ENCODE measurements at regions not wholly inside any gene's neighbourhood (a gene's known extent, or its start where the extent isn't known, plus 50 kb on each side); places are given as distances from the start of the nearest gene placed in this dataset.
"Not testable (repeated sequence)": the region's sequence is repeated elsewhere in the genome, so short reads cannot be mapped to it uniquely, and the experiment has no call there.

GRCh38 chr5:105036814-105037213 is 1474.2 kb upstream of the NUDT12 start:
- DNase-seq, result not testable (repeated sequence)

- no peak for DNase-seq
Observed at GRCh38 chr5:105034401-105034763, 1471.8 kb upstream of the NUDT12 start.

DNA sequence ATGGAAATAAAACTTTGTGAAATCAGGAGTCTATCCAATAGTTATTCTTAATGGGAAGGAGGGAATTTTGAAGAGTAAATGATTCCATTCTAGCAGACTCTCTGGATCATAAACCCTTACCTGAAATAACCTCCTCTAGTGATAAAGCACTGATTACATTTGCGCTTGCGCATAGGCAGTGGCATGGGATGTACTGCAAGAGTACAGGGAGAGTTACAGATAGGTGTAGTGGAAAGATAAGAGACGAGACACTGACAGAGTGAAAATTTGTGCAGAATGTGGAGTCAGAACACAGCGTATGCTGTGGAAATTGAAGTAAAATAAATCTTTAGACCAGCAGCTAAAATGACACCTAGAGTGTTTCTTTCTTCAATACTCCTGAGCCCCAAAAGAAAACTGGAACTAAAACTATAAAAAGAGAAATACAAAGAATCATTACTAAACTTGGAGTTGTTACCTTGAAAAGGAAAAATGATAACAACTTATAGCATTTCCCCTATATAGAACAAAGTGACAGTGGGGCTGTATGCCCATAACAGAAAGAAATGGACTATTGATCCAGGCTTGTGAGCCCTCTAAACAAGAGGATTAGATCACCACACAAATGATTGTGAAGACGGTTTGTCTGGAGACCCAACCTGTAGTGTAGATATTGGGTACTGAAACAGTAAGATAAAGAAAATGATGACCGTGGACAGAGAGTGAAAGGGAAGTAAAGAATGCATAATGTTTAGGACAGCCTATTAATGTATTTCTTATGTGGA is 1471.2 kb upstream of the NUDT12 start:
- no peak for DNase-seq

DNA sequence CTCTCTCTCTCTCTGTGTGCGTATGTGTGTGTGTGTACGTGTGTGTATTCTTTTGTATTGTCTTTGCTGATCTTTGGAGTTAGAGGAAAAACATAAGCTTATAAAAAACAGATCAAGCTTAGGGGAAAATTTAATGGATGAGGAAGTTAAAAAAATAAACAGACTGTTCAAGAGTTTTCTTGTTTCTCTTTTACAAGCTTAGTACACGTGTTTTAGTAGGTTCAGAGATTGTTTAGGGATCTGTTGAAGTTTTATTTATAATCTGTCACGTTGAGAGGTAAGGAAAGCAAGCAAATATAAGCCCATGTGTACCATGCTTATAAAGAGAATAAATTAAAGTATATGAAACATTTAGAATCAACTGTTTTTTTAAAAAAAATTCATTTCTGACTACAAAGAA is 1470.3 kb upstream of the NUDT12 start:
- DNase-seq, result no peak

DNA sequence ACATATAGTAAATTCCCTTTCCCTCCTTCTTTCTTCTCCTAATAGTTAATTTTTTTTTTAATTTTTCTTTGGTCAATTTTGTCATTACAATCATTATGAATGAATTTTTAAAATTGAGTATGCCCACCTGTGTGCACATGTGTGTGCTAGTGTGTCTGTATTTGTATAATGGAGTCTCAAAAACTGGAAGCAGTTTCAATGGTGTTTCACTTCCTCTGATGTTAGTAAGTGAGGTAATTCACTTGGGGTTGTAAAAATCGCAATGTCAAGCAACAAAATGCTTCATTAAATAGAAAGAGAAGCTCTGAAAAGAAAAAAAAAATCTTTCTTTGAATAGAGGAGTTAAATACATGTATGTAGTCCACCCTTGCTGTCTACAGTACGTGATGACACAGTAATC is 1467.6 kb upstream of the NUDT12 start:
- DNase-seq, result no peak

GRCh38 chr5:105015098-105015497 is 1452.5 kb upstream of the NUDT12 start:
- no peak for DNase-seq

GRCh38 chr5:104998572-104998971 is 1436.0 kb upstream of the NUDT12 start:
- DNase-seq, result no peak

GRCh38 chr5:104998169-104998568 is 1435.6 kb upstream of the NUDT12 start:
- no peak for DNase-seq

- no peak for DNase-seq
Observed at GRCh38 chr5:104987074-104987473, 1424.5 kb upstream of the NUDT12 start.

- no peak for DNase-seq
Observed at GRCh38 chr5:104977529-104977928, 1414.9 kb upstream of the NUDT12 start.

GRCh38 chr5:104967806-104968410 is 1405.3 kb upstream of the NUDT12 start:
- DNase-seq, result no peak

DNA sequence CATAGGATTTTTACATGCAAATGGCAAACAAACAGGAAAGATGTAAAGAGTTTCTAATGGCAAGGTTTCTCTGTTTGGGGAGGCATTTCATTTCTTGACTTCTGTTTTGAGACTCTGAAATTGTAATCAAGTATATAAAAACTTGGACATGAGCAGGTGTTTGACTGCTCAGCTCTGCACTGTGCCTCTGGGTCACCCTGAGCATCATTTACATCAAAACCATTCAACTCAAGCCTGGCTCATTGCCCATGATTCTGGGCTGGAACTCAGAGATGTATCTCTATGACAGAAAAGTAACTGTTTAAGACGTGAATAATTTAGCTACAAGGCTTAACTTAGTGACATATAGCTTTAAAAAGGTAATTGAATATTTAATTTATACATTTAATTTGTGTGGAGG is 1402.4 kb upstream of the NUDT12 start:
- DNase-seq, result no peak

DNA sequence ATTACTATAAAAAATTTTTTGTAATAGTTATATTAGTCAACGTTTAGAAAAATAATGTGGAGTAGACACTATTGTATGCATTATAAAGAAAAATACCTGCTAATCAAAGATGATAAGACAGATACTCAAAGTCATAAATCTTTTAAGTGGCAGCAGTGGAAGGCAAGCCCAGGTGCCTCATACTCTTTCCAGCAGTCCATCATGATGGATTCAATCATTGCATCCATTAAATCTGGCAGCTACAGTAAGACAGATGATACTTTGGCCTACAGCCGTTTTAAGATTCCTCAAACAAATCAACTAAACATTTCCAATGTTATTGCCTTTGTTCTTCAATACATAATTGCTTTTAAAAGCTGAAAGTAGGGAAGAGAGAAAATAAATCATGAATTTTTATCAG is 1392.9 kb upstream of the NUDT12 start:
- DNase-seq, result no peak

- DNase-seq, result no peak
Observed at GRCh38 chr5:104952876-104953275, 1390.3 kb upstream of the NUDT12 start.

DNA sequence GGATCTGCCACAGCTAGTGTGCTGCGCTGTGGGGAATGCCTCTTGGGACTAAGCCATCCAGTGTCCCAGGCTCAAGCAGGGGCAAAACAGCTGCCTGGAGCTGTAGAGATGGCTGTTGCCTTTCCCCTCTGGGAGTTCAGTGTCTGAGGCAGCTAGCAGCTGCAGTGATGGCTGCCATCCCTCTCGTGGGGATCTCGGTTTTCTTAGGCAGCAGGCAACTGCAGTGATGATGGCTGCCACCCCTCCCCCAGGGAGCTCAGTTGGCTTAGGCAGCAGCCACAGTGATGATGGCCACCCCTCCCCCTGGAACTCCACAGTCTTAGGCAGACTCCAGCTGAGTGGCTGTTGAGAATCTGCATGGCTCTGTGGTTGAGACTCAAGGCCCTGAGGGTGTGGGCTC is 1389.2 kb upstream of the NUDT12 start:
- no peak for DNase-seq

DNA sequence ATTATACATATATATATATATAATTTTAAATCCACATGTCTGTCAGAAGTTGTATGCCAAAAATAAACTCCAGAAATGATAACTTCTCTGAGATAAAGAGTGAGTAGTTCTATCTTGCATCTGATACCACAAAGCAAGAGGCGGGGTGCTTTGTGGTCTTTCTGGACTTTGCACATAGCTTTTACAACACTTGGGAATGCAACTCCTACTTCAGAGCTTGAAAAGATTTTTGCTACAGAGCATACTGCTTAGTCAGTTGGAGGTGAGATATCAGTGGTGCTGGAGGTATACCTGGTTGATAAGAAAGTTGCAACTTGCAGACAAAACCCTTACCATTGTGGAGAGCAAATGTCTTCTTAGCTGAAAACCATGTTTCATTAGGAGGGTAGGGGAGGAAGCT is 1384.5 kb upstream of the NUDT12 start:
- DNase-seq, result no peak

DNA sequence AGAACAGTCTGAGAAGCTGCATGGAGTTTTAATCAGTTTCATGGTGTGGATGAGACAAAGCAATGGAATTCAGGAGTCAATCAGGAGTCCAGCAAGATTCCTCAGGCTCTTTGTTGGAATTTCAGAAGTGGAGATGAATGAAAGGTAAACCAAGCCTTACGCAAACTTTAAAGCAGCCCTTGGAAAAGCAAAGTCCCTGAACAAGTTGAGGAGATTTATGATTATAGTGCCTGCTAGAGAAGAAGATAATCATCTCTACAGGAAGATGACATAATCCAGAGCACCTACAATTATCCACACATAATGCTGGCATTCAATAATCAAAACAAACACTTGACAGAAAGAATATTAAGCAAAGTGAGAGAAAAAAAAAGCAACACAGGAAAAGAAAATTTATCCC is 1380.1 kb upstream of the NUDT12 start:
- DNase-seq, result no peak

DNA sequence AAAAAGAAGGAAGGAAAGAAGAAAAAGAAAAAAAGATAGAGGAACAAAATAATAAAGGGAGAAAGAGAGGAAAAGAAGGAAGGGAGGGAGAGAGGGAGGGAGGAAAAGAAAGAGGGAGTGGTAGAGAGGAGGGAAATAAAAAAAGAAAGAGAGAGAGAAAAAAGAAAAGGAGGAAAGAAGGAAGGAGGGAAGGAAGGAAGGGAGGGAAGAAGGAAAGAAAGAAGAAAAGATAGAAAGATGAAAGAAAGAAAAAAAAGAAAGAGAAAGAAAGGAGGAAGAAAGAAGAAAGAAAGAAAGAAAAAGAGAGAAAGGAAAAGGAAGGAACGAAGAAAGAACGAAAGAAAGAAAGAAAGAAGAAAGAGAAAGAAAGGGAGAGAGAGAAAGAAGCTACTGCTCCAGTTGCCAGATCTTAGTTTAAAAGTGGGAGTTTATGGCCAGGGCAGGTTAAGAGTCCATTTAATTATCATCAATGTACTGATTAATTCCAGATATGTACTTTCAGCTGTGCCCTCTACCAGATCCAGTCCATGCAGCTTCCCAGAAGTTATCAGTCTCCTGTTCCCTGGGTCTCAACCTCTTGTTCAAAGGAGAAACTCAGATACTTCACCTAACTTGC is 1378.5 kb upstream of the NUDT12 start:
- DNase-seq, result no peak

DNA sequence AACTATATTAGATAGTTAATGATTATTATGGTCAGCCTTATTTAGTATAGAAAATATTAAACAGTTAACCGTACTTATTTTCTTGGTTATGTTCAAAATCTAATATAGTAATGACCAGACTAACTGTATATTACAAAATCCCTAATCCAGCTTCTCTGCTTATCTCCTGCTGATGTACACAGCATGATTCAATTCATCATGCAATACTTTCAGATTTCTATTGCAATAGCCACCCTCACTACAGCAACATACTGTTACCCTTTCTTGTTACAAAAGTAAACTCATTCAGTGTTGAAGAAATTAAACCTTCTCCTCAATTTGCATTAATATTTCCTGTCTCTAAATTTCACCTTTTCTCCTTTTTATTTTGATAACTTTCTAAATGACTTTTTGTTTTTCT is 1375.0 kb upstream of the NUDT12 start:
- DNase-seq, result no peak

GRCh38 chr5:104932431-104932830 is 1369.8 kb upstream of the NUDT12 start:
- no peak for DNase-seq

DNA sequence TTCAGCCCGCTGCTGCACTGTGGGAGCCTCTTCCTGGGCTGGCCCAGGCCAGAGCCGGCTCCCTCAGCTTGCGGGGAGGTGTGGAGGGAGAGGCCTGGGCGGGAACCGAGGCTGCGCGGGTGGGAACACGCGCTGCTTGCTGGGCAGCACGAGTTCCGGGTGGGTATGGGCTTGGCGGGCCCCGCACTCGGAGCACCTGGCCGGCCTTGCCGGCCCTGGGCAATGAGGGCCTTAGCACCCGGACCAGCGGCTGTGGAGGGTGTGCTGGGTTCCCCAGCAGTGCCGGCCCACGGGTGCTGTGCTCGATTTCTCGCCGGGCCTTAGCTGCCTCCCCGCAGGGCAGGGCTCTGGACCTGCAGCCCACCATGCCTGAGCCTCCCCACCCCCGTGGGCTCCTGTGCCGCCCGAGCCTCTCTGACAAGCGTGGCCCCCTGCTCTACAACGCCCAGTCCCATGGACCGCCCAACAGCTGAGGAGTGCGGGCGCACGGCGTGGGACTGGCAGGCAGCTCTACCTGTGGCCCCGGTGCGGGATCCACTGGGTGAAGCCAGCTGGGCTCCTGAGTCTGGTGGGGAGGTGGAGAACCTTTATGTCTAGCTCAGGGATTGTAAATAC is 1366.4 kb upstream of the NUDT12 start:
- no peak for DNase-seq

DNA sequence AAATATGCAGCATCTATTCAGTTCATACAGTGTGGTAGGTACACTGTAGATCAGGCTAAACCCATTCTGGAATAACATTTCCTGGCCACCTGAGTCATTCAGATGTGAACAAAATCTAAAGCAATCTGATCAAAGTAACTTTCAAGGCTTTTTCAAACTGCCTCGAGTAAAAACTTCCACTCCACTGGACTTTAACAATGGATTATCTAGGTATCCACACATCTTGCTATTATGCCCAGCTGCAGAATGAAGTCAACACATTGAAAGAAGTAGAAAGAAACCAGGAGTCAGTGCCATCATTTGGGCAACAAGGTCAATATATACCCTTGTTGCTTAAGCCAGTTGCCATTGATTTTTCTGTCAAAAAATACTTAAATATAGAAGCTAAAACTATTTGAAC is 1352.6 kb upstream of the NUDT12 start:
- DNase-seq, result no peak

DNA sequence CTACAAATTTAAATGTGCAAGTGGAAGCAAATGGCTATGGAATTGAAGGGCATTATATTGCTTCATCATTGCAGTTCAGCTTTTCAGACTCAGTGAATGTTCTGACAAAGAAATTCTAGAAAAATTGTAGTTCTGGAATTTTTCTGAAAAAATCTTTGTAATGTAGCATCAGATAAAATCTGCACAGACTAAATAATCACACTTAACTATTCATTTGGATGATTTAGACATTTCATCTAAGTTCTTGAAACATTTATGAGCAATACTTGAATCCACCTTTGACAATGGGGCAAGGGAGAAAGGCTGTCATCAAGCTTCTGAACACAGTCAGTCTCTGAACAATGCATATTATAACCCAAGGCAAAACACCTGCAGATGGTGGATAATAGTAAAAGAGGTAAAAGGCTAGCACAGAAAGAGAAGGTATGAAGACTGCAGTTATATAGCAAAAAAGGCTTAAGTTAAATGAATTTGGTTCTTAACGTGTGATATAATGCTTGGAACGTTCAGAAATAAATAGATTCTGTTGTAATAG is 1352.0 kb upstream of the NUDT12 start:
- DNase-seq, result no peak

GRCh38 chr5:104913841-104914281 is 1351.3 kb upstream of the NUDT12 start:
- no peak for DNase-seq
